Retinal pigment epithelial cell (primary cell): ENCODE measurements at regions not wholly inside any gene's neighbourhood (a gene's known extent, or its start where the extent isn't known, plus 50 kb on each side); places are given as distances from the start of the nearest gene placed in this dataset.

Experiments
- DNase-seq: peaks from one replicate; pipeline ENCODE4 v3.0.0-alpha.2; 2010; ENCODE audit warnings: low read depth
- H3K4me3 ChIP-seq: 2 replicates; pipeline ENCODE4 v1.5.1; 2011; ENCODE audit warnings: mild to moderate bottlenecking, low read length, control low read depth, moderate library complexity
- TF ChIP-seq, protein P1 (sequence below): conservative IDR thresholded peaks from 2 replicates; pipeline ENCODE4 v1.5.1; 2011; ENCODE audit warnings: low read depth, low read length, control low read depth, inconsistent platforms

DNA sequence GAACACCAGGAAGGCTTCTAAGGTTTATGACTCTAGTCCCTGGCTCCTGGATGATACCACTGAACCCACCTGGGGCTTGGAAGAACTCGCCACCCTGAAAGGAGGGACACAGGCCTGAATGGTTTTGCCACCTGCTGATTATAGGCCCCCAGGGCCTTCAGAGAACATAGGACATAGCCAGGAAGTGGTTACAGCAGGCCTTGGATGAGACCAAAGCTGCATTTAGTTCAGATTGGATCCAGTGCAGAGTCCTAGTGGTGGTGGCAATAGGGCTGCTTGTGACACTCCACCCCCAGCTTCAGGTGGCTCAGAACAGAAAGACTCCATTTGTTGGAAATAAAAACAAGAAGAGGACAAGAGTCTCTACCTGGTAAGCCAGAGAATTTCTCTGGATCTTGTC, 101.6 kb upstream of the PLPPR5 start:
- TF ChIP-seq, protein P1, sequence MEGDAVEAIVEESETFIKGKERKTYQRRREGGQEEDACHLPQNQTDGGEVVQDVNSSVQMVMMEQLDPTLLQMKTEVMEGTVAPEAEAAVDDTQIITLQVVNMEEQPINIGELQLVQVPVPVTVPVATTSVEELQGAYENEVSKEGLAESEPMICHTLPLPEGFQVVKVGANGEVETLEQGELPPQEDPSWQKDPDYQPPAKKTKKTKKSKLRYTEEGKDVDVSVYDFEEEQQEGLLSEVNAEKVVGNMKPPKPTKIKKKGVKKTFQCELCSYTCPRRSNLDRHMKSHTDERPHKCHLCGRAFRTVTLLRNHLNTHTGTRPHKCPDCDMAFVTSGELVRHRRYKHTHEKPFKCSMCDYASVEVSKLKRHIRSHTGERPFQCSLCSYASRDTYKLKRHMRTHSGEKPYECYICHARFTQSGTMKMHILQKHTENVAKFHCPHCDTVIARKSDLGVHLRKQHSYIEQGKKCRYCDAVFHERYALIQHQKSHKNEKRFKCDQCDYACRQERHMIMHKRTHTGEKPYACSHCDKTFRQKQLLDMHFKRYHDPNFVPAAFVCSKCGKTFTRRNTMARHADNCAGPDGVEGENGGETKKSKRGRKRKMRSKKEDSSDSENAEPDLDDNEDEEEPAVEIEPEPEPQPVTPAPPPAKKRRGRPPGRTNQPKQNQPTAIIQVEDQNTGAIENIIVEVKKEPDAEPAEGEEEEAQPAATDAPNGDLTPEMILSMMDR = no peak
- no peak for DNase-seq
- H3K4me3 ChIP-seq = no peak overlapping the region

GRCh38 chr1:99107680-99108079, 103.0 kb upstream of the PLPPR5 start:
- H3K4me3 ChIP-seq = no peak overlapping the region
- TF ChIP-seq, protein P1 = no peak
- no peak for DNase-seq

DNA sequence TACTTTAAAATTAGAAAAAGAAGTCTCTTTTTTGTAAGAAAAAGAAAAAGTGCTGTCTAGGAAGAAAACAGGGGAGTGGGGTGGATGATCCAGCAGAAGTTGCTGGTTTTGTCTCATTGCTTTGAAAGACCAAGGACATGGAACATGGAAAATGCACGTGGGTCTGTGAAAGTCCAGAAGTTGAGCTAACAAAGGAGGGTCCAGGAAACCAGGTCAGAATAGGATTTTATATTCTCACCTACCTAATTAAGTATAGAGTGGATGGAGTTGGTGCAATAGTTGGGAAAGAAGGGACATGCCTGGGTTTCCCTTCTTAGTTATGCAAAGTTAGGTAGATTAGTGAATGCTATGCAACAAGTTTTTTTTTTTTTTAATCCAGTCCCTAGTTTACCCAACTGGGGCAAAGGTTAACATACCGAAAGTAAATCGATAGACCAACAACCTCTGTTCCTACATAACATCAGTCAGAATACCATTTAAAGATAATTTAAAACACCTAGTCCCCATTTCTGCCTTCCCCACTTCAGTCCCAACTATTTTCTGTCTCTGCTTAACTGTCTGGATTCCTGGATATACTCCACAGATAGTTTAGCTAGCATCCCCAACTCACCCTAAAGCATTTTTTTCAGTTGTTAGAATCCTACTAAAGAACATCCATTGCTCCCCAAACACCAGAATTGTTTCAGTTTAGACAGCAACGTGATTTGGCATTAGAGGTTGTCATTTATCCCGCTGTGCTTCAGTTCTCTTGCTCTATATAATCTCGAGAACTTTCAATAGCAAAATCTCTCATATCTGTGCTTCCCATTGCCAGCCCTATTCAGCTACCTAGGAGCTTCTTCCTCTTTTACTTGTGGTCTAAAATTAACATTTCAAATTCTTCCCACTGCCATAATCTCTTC, 105.7 kb upstream of the PLPPR5 start:
- DNase-seq = no peak
- H3K4me3 ChIP-seq = no peak overlapping the region
- TF ChIP-seq, protein P1 = no peak

DNA sequence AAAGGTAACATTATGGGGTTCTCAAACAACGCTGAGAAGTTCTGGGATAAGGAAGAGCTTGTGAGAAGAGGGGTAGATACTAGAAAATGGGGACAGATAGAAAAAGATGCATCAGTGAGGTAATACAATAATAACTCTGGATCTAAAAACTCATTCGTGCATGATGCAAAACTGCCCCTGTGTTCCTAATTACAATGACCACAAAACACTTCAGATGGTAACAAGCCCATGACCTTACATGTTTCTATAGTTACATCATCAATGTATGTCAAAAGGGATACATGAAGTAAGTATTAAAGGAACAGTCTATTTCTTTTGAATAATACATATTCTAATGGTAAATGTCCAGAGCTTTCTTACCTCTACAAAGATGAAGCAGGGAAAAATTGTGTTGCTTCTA, 110.6 kb upstream of the PLPPR5 start:
- TF ChIP-seq, protein P1 = no peak
- no peak overlapping the region for H3K4me3 ChIP-seq
- no peak for DNase-seq

DNA sequence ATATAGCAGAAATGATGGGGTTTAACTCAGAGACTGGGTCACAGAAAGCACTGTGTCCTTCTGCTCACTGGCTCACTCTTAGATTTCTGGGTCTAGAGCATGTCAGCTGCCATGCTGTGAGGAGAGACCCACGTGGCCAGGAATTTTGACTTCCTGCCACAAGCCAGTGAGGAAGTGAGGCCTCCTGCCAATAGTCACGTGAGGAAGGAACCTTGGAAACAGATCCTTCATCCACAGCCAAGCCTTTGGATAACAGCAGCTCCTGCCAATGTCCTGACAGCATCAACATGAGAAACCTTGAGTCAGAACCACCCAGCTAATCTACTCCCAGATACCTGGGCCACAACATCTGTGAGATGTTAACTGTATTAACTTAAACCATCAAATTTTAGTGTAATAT, 114.5 kb upstream of the PLPPR5 start:
- TF ChIP-seq, protein P1 = no peak
- DNase-seq = no peak
- no peak overlapping the region for H3K4me3 ChIP-seq

DNA sequence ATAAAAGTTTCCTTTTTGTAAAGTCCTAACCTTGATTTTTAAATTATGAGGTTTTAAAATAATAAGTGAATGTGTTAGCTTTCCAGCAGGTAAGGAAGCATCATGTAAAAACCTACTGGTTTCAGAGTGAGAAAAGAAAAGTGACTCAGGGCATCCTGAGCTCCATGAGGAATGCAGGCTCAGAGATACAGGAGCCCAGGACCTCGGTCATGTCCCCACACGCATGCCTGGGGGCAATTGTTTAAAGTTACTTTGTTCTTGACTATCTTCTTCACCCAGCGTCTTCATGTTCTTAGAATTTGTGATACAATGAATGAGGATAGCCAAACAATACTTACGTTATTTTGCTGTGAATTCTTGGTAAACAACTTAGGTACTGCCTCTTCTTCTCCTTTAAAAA, 117.4 kb upstream of the PLPPR5 start:
- TF ChIP-seq, protein P1 = no peak
- no peak for DNase-seq
- no peak overlapping the region for H3K4me3 ChIP-seq

DNA sequence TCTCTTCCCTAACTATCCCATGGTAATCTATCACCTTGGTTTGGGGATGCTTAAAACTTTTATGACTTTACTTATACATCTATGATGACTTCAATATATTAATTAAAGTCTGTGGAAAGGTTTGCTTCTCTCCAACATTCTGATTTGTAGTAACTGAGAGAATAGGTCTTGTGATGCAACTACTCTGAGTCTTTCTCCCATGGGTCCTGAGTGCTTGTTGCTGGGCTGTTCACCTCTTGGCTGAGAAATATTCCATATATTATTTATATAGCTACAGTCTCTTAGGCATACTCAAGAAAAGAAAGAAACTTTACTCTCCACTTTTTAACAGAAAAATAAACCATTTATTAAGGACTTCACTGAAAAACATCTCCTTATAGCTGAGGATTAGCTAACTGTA, 119.3 kb upstream of the PLPPR5 start:
- TF ChIP-seq, protein P1 = no peak
- H3K4me3 ChIP-seq = no peak overlapping the region
- DNase-seq = no peak
